HG02884 (cell line): ENCODE measurements at regions not wholly inside any gene's neighbourhood (a gene's known extent, or its start where the extent isn't known, plus 50 kb on each side); places are given as distances from the start of the nearest gene placed in this dataset.

ENCODE experiments used
- ATAC-seq: cut with Tn5 transposase; IDR thresholded peaks from one replicate; pipeline ENCODE4 v1.9.1; 2021; ENCODE audit warnings: mild to moderate bottlenecking, moderate library complexity; ENCODE audit not compliant: unreplicated experiment

DNA sequence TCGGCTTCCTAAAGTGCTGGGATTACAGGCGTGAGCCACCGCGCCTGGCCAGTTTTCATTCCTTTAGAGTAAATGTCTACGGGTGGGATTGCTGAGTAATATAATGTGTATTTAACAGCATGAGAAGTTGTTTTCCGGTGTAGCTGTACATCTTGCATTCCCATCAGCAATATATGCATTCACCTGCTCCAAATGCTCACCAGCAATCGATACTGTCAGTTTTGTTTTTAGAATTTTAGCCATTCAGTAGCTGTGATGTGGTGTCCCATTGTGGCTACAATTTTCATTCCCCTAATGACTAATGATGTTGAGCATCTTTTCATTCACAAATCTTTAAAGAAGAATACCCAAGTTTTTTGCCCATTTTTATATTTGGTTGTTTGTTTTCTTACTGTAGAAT lies 134.8 kb upstream of the RGMA start:
- ATAC-seq, result no peak

- ATAC-seq, result no peak
Measured at GRCh38 chr15:93221759-93222158, 132.7 kb upstream of the RGMA start.

GRCh38 chr15:93219859-93220420 lies 130.9 kb upstream of the RGMA start:
- no peak for ATAC-seq

DNA sequence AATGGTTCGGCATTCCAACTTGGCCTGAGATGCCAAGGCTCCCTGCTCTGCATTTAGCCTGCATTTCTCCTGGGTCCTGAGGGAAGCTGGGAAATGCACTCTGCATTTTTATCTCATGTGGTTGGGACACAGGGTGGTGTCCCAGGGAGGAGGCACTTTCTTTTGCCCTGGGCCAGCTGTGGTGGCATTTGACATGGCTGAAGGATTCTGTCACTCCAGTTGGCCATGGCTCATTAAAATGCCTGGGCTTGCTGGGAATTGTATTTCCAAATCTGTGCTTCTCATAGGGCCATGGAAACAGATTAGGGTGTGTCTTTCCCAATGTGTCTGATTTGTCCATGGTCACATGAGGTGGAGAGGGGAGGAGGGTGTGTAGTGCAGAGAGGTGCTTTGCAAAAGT lies 128.3 kb upstream of the RGMA start:
- ATAC-seq, result no peak

GRCh38 chr15:93214106-93214505 lies 125.1 kb upstream of the RGMA start:
- no peak for ATAC-seq

DNA sequence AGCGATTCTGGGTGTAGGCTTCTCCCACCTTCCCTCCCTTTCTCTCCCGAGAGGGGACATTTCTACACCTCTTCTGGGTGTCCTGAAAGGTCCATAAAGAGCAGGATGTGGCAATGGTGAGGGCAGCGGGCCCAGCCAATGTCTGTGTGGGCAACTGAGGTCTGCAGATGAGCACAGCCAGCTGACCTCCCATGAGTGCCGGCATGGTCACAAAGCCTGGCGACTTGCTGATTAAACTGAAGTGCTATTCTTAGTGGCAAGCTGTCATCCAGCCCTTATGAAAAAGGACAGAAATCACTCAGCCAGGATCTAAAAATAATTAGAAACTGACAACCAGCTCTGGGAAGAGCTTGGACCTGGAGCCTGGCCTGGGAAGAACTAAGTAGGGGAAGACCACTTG lies 124.3 kb upstream of the RGMA start:
- no peak for ATAC-seq

DNA sequence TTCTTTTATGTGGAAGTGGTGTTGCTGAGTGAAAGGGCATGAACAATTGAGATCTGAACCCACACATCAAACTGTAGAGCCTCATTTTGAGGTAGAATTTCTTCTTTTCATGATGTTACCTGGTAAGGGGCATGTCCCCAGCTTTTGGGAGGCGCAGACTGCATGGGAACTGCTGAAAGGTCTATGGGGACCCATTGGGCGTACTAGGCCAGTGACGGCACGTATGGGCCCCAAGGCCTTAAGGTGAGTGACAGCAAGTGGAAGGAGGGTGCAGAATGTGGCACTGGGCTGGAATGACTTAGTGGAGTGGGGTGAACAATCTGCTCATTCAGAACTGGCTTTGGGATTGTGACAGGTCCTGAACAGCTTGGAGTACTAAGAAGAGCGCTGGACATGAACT lies 123.6 kb upstream of the RGMA start:
- ATAC-seq, result no peak

GRCh38 chr15:93210995-93211394 lies 122.0 kb upstream of the RGMA start:
- ATAC-seq, result no peak

- ATAC-seq, result no peak
Measured at GRCh38 chr15:93209690-93210445, 120.9 kb upstream of the RGMA start.

DNA sequence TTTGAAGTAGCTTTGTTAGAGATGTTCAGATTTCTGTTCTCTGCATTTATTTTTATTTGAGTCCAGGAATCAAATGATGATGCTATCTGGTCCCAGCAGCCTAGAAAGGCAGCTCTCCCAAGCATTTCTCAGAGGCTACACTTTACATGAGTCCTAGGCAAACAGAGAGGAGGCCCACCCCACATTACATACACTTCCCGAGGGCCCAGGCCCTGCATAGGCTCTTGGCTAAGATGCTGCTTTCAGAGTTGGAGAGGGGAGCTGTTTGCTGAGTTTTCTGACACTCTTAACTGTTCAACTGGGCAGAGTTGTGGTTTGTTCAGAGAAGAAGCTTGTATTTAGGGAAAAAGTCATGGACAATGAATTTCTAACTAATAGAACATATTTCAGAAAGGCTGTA lies 117.9 kb upstream of the RGMA start:
- no peak for ATAC-seq

- no peak for ATAC-seq
Measured at GRCh38 chr15:93205413-93205812, 116.4 kb upstream of the RGMA start.

DNA sequence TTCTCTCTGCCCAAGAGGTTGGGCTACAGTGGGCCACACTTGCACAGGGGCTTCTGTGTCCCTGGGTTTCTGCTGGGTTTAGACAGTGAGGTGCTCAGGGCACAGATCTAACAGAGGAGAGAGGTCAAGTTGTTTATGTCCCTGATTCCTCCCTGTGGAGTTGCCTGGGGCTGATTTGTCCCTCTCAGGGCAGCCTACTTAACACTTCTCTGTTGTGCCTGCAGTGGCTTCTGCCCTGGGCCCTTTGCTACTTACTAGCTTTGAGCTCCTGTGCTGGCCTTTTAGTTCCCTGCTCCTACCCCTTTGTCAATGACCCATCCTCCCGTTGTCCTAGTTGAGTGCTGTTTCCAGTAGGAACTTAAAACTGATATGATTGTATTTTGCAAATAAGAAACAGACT lies 114.0 kb upstream of the RGMA start:
- no peak for ATAC-seq

DNA sequence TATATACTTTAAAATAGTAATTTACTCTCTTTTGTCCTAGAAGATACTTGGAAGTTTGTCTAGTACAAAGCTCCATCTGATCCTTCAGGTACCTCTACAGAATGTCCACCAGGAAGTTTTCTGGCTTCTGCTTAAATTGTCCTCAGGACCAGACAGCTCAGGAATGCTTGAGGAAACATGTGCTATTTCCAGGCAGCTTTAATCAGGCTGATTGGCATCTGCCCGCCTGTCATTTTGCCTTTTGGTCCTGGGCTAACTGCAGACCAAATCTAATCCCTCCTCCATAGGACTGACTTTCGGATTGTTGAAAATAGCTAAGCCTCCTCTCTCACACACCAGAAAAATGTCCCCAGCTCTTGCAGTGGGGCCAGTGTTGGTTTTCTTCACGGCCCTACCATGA lies 113.4 kb upstream of the RGMA start:
- no peak for ATAC-seq

DNA sequence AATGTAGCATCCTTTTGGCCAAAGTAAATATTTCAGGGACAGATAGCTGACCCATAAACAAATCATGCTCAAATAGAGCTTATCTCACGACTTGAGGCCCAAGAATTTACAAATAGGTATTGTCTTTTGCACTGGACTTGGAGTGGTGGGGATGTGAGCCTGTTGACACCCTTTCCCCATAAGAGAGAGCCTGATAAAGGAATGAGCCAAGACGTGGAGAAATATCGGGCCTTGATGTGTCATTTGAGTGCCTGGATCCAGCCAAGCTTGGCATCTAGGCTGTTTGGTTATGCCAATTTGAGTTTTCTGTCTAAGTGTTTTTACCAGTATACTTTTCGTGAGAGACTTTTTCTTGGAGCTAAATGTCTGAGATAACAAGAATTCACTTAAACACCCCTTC lies 112.9 kb upstream of the RGMA start:
- no peak for ATAC-seq

- ATAC-seq, result no peak
Measured at GRCh38 chr15:93200837-93201226, 111.8 kb upstream of the RGMA start.

DNA sequence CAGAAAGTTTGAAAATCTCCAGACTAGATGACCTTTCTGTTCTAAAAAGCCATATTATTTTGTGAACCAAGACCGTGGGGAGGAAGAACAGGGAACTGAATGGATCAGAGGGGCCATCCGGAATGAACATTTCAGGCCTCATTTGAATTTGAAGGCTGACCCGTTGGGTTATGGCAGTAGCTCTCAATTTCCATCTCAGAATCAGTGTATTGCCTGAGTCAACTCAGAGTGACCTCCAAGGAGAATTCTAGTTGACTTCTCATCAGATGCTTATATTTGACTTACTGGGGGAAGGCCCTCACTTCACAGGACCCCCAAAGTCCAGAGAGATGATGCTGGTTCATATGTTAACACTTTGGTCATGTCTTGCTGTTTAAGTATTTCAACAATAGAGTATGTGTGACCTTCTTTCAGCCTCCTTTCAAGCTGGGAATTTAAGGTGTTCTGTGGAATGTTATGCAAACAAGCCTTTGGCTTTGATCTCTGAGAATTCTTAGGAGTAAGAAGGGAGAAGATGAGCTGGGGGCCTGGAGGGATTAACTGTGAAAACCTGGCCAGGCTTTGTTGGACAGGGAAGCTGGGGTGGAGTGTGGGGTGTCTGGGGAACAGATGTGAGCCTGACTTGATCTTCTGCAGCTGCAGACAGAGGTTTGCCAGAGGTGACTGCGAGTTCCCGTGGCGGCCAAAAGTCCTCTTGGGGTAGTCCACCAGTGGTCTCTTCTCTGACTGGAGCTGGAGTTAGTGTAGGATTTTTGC lies 111.2 kb upstream of the RGMA start:
- no peak for ATAC-seq

DNA sequence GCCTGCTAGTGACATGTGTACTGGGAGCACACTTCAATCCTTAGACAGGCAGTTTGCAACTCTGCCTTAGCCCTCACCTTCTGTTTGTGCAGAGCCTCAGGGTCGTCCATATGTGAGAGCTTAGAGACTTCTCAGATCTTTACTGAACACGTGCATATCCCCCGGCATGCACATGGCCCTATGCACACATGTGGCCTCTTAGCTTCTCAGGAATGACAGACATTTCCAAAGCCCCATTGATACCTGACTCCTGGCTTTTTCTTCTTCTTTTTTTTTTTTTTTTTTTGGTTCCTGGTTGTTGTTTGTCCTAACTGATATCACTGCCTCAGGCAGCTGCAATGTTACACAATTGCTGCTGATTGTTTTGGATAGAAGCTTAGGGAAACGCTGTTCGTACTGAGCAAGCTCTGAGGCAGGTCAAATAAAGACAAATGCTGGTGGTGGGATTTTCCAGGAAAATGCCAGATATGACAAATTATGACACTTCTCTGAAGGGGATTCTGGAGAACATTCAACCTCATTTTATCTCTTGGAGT lies 107.2 kb upstream of the RGMA start:
- no peak for ATAC-seq

DNA sequence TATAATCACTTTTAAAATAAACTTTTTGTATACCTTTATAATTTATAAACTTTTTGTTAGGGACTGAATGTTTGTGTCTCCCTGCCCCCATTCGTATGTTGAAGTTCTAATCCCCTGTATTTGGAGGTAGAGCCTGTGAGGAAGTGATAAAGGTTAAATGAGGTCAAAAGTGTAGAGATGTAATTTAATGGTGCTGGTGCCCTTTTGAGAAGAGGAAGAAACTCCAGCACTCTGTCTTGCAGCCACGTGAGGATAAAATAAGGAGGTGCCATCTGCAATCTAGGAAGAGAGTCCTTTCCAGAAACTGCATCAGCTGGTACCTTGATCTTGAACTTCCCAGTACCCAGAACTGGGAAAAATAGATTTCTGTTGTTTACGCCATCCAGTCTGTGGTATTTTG lies 106.1 kb upstream of the RGMA start:
- no peak for ATAC-seq

DNA sequence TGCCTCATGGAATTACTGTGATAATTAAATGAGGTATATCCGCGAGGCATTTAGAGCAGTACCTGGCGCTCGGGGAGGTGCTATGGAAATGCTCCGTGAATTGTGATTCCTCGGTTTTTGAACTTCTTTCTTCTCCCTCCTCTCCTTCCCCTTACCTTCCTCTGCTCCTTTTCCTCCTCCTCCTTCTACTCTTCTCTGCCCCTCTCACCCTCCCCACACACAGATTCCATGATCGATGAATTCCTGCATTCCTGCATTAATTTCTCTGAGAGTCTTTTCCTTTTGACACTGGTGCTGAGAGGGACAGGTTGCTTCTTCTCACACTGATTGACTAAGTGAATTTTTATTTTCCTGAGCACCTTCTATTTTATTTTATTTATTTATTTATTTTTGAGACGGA lies 101.2 kb upstream of the RGMA start:
- ATAC-seq, result no peak

DNA sequence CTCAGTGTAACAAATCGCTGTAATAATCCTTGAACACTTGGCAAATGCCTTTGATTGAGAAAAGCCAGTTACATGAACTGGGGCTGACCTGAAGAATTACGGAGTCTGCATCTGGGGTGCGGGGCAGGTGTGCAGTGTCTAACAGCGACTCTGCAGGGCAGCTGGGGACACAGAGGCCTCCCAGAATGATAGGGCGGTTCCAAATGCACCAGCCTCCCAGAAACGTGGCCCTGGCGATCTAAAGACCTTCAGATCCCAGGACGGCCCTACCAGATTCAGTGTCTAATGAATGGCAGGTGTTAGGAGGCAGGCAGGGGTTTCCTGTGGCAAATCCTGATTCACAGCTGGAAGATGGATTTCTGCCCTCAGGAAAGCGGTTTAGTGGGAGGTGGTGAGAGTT lies 100.5 kb upstream of the RGMA start:
- no peak for ATAC-seq

GRCh38 chr15:93188236-93188635 lies 99.2 kb upstream of the RGMA start:
- no peak for ATAC-seq

DNA sequence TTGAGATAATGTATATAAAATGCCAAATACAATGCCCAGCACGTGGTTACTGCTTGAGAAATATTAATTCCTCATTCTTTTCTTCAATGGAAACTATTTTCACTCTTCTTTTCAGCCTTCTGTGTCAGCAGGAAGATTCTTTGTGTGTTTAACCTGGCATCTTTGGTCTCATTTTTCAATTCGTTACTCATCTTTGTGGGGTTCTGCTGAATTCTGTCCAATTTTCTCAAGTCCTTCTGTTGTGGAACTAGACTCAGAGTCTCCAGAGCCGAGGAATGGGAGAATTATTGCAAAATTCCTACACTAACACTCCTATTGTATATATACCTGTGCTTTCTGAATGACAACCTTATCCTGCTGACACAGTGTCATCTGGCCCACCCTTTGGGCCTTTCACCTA lies 96.8 kb upstream of the RGMA start:
- no peak for ATAC-seq
